Fibroblast of lung (primary cell): ENCODE measurements at regions not wholly inside any gene's neighbourhood (a gene's known extent, or its start where the extent isn't known, plus 50 kb on each side); places are given as distances from the start of the nearest gene placed in this dataset.

ENCODE experiments used
- DNase-seq, 2 donors: peaks; one replicate each; pipeline versions ENCODE4 v3.0.0 to v3.0.0-alpha.2; 2010; ENCODE audit warnings: low read depth in 2 of 2
- H2AFZ ChIP-seq: 2 replicates; pipeline ENCODE4 v1.5.1; 2012; ENCODE audit warnings: low read length, control low read depth, inconsistent platforms
- H3K27ac ChIP-seq: 2 replicates; pipeline ENCODE4 v1.5.1; 2011; ENCODE audit warnings: low read length, control low read depth; ENCODE audit not compliant: insufficient read depth
- H3K27me3 ChIP-seq: 2 replicates; pipeline ENCODE4 v1.5.1; 2011; ENCODE audit warnings: mild to moderate bottlenecking, low read length; ENCODE audit not compliant: control insufficient read depth, insufficient read depth
- H3K36me3 ChIP-seq: 2 replicates; pipeline ENCODE4 v1.5.1; 2011; ENCODE audit warnings: low read length; ENCODE audit not compliant: control insufficient read depth, insufficient read depth
- H3K4me1 ChIP-seq: 2 replicates; pipeline ENCODE4 v1.5.1; 2011; ENCODE audit warnings: low read length; ENCODE audit not compliant: control insufficient read depth, insufficient read depth; ENCODE audit errors: extremely low read depth
- H3K4me2 ChIP-seq: 2 replicates; pipeline ENCODE4 v1.5.1; 2011; ENCODE audit warnings: low read length, control low read depth; ENCODE audit not compliant: insufficient read depth; ENCODE audit errors: extremely low read depth
- H3K4me3 ChIP-seq, 4 experiments: fragments of 200-600 bp in 1 of 4; sonication (generic) in 1 of 4; replicated peaks in 1 of 4; 2 replicates each; pipeline ENCODE4 v1.5.1; 2011 to 2016; ENCODE audit warnings: low read length in 4 of 4, low read depth in 3 of 4, mild to moderate bottlenecking in 3 of 4, control low read depth in 2 of 4, inconsistent platforms in 1 of 4, mixed read lengths in 1 of 4; ENCODE audit not compliant: insufficient read depth in 1 of 4; ENCODE audit errors: control extremely low read depth in 1 of 4
- H3K79me2 ChIP-seq: 2 replicates; pipeline ENCODE4 v1.5.1; 2012; ENCODE audit warnings: mild to moderate bottlenecking, low read length, inconsistent platforms; ENCODE audit not compliant: control insufficient read depth, insufficient read depth
- H3K9ac ChIP-seq: 2 replicates; pipeline ENCODE4 v1.5.1; 2011; ENCODE audit warnings: mild to moderate bottlenecking, low read length, control low read depth; ENCODE audit not compliant: insufficient read depth
- H3K9me3 ChIP-seq: 2 replicates; pipeline ENCODE4 v1.5.1; 2012; ENCODE audit warnings: low read depth, low read length; ENCODE audit not compliant: control insufficient read depth, insufficient read depth
- H4K20me1 ChIP-seq: 2 replicates; pipeline ENCODE4 v1.5.1; 2011; ENCODE audit warnings: low read length; ENCODE audit not compliant: control insufficient read depth, insufficient read depth; ENCODE audit errors: extremely low read depth
- CTCF ChIP-seq, 2 donors: IDR thresholded peaks in 1 of 2; conservative IDR thresholded peaks in 1 of 2; 1 replicate in 1 of 2; 2 replicates in 1 of 2; pipeline ENCODE4 v1.5.1; 2011 to 2012; ENCODE audit warnings: low read length in 2 of 2, control low read depth in 1 of 2, inconsistent platforms in 1 of 2, low read depth in 1 of 2, mild to moderate bottlenecking in 1 of 2
- EZH2 ChIP-seq: IDR thresholded peaks from 2 replicates; pipeline ENCODE4 v1.5.1; 2012; ENCODE audit warnings: low read length, control low read depth, mild to moderate bottlenecking; ENCODE audit errors: missing control alignments

DNA sequence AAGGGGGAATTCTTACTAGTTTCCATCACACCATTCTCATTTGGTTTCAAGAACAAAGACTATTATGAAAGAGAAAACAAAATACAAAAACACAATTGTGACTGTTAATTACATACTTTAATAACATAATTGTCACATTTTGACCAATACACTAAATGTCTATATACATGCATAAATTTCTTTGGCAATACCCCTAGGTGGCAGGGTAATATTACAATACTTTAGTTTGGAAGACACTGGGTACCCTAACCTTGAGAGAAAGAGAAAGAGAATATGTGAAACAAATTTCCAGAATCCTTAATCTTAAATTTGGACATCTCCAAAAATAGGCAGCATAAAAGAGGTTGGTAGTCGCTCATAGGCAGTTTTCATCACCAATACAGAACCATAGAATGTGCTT is 619.6 kb upstream of the ADAMTS16 start:
- H2AFZ ChIP-seq: no peak overlapping the region
- no peaks in the 10 kb centered on the region for H3K4me1 ChIP-seq
- no peak overlapping the region for H3K4me2 ChIP-seq
- no peak overlapping the region for H3K27ac ChIP-seq
- TF ChIP-seq EZH2 (no peak), CTCF (conservative IDR thresholded peaks at IDR 0.05 in 1 of 2, IDR thresholded peaks at IDR 0.05 in 1 of 2; ENCODE audit: low read depth in 1 of 2, low read length in 2 of 2) (no peak)
- no peaks in the 10 kb centered on the region for H3K9me3 ChIP-seq
- no peaks in the 10 kb centered on the region for H3K79me2 ChIP-seq
- no peaks in the 10 kb centered on the region for H3K36me3 ChIP-seq
- H3K9ac ChIP-seq: no peak overlapping the region
- H3K27me3 ChIP-seq: no peaks in the 10 kb centered on the region
- DNase-seq: no peak
- H3K4me3 ChIP-seq: no peak overlapping the region
- no peaks in the 10 kb centered on the region for H4K20me1 ChIP-seq

DNA sequence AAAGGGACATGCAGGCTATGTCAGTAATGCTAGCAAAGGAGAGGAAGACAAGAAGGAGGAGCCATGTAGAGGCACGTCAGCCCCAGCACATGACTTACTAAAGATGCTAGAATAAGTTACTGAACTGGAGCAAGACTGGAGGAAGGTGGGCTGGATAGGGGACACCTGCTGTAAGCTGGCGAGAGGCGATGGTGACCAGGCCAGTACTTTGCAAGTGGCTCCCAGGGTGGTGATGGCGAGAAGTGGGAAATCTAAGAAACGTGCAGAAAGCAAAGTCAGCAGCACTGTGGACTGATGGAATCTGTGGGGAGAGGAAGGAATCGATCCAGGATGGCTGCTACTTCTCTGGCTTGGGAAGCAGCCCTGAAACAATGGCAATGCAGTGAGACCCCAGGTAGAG is 617.1 kb upstream of the ADAMTS16 start:
- no peaks in the 10 kb centered on the region for H3K4me1 ChIP-seq
- no peak overlapping the region for H2AFZ ChIP-seq
- no peak overlapping the region for H3K4me3 ChIP-seq
- H3K9me3 ChIP-seq: no peaks in the 10 kb centered on the region
- no peaks in the 10 kb centered on the region for H3K79me2 ChIP-seq
- no peaks in the 10 kb centered on the region for H3K36me3 ChIP-seq
- H4K20me1 ChIP-seq: no peaks in the 10 kb centered on the region
- H3K27me3 ChIP-seq: no peaks in the 10 kb centered on the region
- H3K9ac ChIP-seq: no peak overlapping the region
- no peak for TF ChIP-seq EZH2
- TF ChIP-seq CTCF (conservative IDR thresholded peaks at IDR 0.05 in 1 of 2, IDR thresholded peaks at IDR 0.05 in 1 of 2; ENCODE audit: low read depth in 1 of 2, low read length in 2 of 2): no peak
- no peak overlapping the region for H3K27ac ChIP-seq
- DNase-seq: no peak
- H3K4me2 ChIP-seq: no peak overlapping the region

DNA sequence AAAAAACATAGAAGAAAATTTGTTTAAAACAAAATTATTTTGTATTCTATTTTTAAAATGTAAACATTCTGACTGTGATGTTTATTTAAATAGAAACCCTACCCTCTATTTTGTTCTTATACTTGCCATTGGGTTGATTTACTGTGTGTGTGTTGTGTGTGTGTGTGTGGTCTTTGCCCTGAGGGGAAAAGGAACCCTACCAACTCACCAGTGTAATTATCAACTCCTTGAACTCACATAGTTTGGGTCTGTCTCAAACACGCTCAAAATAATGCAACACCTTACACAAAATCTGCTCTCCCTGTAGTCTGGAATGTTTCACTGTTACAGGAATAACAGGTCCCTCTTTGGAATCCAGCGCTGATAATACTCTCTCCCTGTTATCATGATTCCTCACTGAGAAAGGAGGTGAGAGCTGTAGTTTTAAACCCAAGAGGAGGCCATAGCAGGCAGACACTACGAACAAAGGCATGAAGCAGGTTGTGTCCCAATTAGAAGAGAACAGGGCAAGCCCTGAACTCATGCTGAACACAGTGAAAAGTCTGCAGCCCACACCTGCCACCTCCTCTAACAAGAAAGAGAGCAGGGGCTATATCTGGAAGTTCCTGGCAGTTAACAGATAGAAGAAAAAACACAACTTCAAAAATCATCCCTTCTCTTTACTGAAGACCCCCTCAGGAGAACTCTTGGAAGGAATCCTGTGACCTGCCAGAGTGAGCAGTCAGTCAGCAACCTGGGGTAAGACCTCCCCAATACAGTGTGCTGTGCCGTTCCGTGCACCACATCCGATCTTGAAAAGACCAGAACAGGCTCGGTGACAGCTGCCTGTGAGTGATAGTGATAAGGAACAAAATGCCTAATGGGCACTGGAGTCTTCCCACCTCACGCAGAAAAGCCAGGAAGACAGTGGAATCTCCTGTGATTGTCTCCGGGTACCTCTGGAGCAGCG is 608.1 kb upstream of the ADAMTS16 start:
- Histone ChIP-seq H3K4me2 (no peak overlapping the region), H3K79me2 (no peaks in the 10 kb centered on the region), H3K4me1 (no peaks in the 10 kb centered on the region), H3K27ac (no peak overlapping the region), H3K4me3 (no peak overlapping the region), H4K20me1 (no peaks in the 10 kb centered on the region), H3K9me3 (no peaks in the 10 kb centered on the region), H3K9ac (no peak overlapping the region), H3K36me3 (no peaks in the 10 kb centered on the region), H3K27me3 (no peaks in the 10 kb centered on the region), H2AFZ (no peak overlapping the region)
- DNase-seq: no peak
- TF ChIP-seq EZH2 (no peak), CTCF (conservative IDR thresholded peaks at IDR 0.05 in 1 of 2, IDR thresholded peaks at IDR 0.05 in 1 of 2; ENCODE audit: low read depth in 1 of 2, low read length in 2 of 2) (no peak)
